Panc1 (cell line): ENCODE measurements at regions not wholly inside any gene's neighbourhood (a gene's known extent, or its start where the extent isn't known, plus 50 kb on each side); places are given as distances from the start of the nearest gene placed in this dataset.

Experiments
- ATAC-seq: fragments of 200-7000 bp; cut with Tn5 transposase; 2 replicates; pipeline ENCODE4 v1.9.1; 2020; ENCODE audit warnings: mild to moderate bottlenecking, moderate library complexity
- BruUV-seq: library from RNA; stranded (reverse); fragments of 400-500 nt; replicated peaks from 2 replicates; lab custom pipeline; 2021; lab: Mats Ljungman, UMichigan
- CTCF ChIA-PET: fragments of 300-600 bp; sonication (Branson Sonifier 250); formaldehyde crosslinking; loops from one replicate; lab custom pipeline; 2022; ENCODE audit warnings: antibody characterized with exemption; lab: Charles Lee
- POLR2A ChIA-PET: fragments of 300-600 bp; sonication (Branson Sonifier 250); formaldehyde crosslinking; loops from one replicate; lab custom pipeline; 2022; ENCODE audit warnings: antibody characterized with exemption; lab: Charles Lee
- DNase-seq: peaks from one replicate; pipeline ENCODE4 v3.0.0-alpha.2; 2010; ENCODE audit warnings: low read depth, low spot score
- H3K27ac ChIP-seq: 2 replicates; pipeline ENCODE4 v1.5.1; 2011; ENCODE audit warnings: mild to moderate bottlenecking, low read length, inconsistent platforms
- H3K27me3 ChIP-seq: fragments of 200-500 bp; sonication (Bioruptor generic); 2 replicates; pipeline ENCODE4 v1.6.0; 2014; ENCODE audit warnings: low read length, inconsistent platforms; ENCODE audit not compliant: control insufficient read depth, insufficient read depth
- H3K36me3 ChIP-seq: fragments of 200-500 bp; sonication (Bioruptor generic); 2 replicates; pipeline ENCODE4 v1.5.1; 2014; ENCODE audit warnings: inconsistent platforms, mild to moderate bottlenecking, low read length, moderate library complexity; ENCODE audit not compliant: control insufficient read depth, insufficient read depth
- H3K4me1 ChIP-seq: 2 replicates; pipeline ENCODE4 v1.5.1; 2011; ENCODE audit warnings: inconsistent platforms, mild to moderate bottlenecking, low read length, moderate library complexity; ENCODE audit not compliant: control insufficient read depth, insufficient read depth
- H3K4me3 ChIP-seq, 2 experiments: 2 replicates each; pipeline ENCODE4 v1.5.1; 2011 to 2012; ENCODE audit warnings: low read depth in 2 of 2, low read length in 2 of 2, mild to moderate bottlenecking in 2 of 2, inconsistent platforms in 1 of 2, moderate library complexity in 1 of 2
- H3K9me3 ChIP-seq: fragments of 200-500 bp; sonication (Bioruptor generic); 2 replicates; pipeline ENCODE4 v1.5.1; 2014; ENCODE audit warnings: low read depth, mild to moderate bottlenecking, inconsistent platforms, low read length, moderate library complexity; ENCODE audit not compliant: control insufficient read depth, insufficient read depth
- CTCF ChIP-seq: fragments of 450-650 bp; IDR thresholded peaks from 2 replicates; pipeline ENCODE4 v1.5.1; 2017; ENCODE audit warnings: mild to moderate bottlenecking
- POLR2AphosphoS5 ChIP-seq: IDR thresholded peaks from 2 replicates; pipeline ENCODE4 v1.6.1; 2012; ENCODE audit warnings: mild to moderate bottlenecking, low read depth, low read length, moderate library complexity
- REST ChIP-seq, 2 experiments: IDR thresholded peaks; 2 replicates each; pipeline ENCODE4 v1.6.1; 2011 to 2012; ENCODE audit warnings: low read depth in 2 of 2, control low read depth in 1 of 2, low read length in 1 of 2, mild to moderate bottlenecking in 1 of 2, moderate library complexity in 1 of 2; ENCODE audit not compliant: insufficient read depth in 1 of 2
- SIN3A ChIP-seq: IDR thresholded peaks from 2 replicates; pipeline ENCODE4 v1.6.1; 2012; ENCODE audit warnings: low read depth, mild to moderate bottlenecking, low read length, moderate library complexity, borderline replicate concordance; ENCODE audit not compliant: insufficient read depth
- TCF7L2 ChIP-seq: IDR thresholded peaks from 2 replicates; pipeline ENCODE4 v1.6.1; 2011; ENCODE audit warnings: mild to moderate bottlenecking, low read depth, low read length, inconsistent platforms
- in situ Hi-C: cut with HindIII; loops from 2 replicates; pipeline ENCODE4 v1.10.0; 2016; ENCODE audit warnings: low sequenced_read_pairs, low pct_unique_long_range_greater_than_20kb
- intact Hi-C: fragments of 100-400 bp; cut with micrococcal nuclease; formaldehyde crosslinking; loops from one replicate; pipeline ENCODE4 v1.10.0; 2022; ENCODE audit not compliant: unreplicated experiment

DNA sequence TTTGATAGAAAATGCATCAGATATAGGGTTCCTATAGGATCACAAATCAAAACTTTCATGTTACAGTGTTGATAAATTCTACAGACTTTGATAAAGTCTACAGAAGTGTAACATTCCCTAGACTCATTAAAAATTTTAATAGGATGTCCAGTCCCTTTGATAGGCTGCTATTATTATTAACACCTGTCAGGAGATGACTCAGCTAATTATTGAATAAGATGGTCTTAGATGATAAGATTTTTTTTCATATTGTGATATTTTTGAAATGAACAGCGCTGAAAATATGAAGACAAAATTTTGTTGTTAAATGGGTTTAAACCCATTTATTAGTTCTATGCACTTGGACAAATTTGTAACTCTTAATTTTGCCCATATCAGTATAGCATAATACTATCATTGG lies 356.8 kb upstream of the SLITRK1 start:
- CTCF ChIA-PET, result no interaction called here
- DNase-seq (no peak), ATAC-seq (no peak)
- Histone ChIP-seq H3K27me3 (no peaks in the 10 kb centered on the region), H3K27ac (no peak overlapping the region), H3K4me3 (no peak overlapping the region), H3K36me3 (no peaks in the 10 kb centered on the region), H3K9me3 (no peaks in the 10 kb centered on the region), H3K4me1 (no peaks in the 10 kb centered on the region)
- POLR2A ChIA-PET, result no interaction called here
- intact Hi-C loops (no loop called here), in situ Hi-C loops (no loop called here)
- no TSS peak for BruUV-seq
- TF ChIP-seq CTCF, result no peak
- no peak for TF ChIP-seq REST (IDR thresholded peaks at IDR 0.05; ENCODE audit: insufficient read depth in 1 of 2, low read depth in 2 of 2, low read length in 1 of 2)
- no peak for TF ChIP-seq SIN3A
- no peak for TF ChIP-seq TCF7L2
- no peak for TF ChIP-seq POLR2AphosphoS5

DNA sequence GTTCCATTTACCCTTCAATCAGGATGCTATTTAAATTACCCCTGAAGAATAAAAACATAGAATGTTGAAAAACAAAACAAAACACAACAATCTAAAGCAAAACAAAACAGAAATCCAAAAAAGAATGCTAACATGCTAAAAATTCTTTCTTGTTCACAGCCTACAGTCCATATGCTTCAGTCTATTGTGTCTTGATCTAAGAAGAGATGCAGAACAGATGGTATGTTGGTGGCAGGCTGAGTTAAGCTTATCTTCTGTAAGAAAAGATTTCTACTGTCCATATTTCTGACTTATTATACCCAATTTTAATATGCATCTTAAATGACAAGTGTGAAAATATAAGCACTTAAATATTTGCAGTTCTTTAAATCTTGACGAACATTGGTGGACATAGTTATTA lies 356.1 kb upstream of the SLITRK1 start:
- CTCF ChIA-PET, result no interaction called here
- Histone ChIP-seq H3K27ac (no peak overlapping the region), H3K9me3 (no peaks in the 10 kb centered on the region), H3K36me3 (no peaks in the 10 kb centered on the region), H3K4me1 (no peaks in the 10 kb centered on the region), H3K27me3 (no peaks in the 10 kb centered on the region), H3K4me3 (no peak overlapping the region)
- POLR2A ChIA-PET, result no interaction called here
- DNase-seq, result no peak
- intact Hi-C loops (no loop called here), in situ Hi-C loops (no loop called here)
- no peak for ATAC-seq
- no TSS peak for BruUV-seq
- TF ChIP-seq POLR2AphosphoS5, result no peak
- no peak for TF ChIP-seq TCF7L2
- TF ChIP-seq CTCF, result no peak
- no peak for TF ChIP-seq REST (IDR thresholded peaks at IDR 0.05; ENCODE audit: insufficient read depth in 1 of 2, low read depth in 2 of 2, low read length in 1 of 2)
- no peak for TF ChIP-seq SIN3A
